MG63 (cell line): ENCODE measurements at regions not wholly inside any gene's neighbourhood (a gene's known extent, or its start where the extent isn't known, plus 50 kb on each side); places are given as distances from the start of the nearest gene placed in this dataset.

Experiments
- DNase-seq: peaks from one replicate; pipeline ENCODE4 v3.0.0-alpha.2; 2020
- H3K27me3 ChIP-seq: fragments of 250-450 bp; sonication (Bioruptor Pico); 2 replicates; pipeline ENCODE4 v1.5.1; 2020; ENCODE audit warnings: mild to moderate bottlenecking, moderate library complexity
- H3K36me3 ChIP-seq: fragments of 250-450 bp; sonication (Bioruptor Pico); 2 replicates; pipeline ENCODE4 v1.5.1; 2020; ENCODE audit warnings: mild to moderate bottlenecking, moderate library complexity
- H3K4me3 ChIP-seq: fragments of 250-450 bp; sonication (Bioruptor Pico); 2 replicates; pipeline ENCODE4 v1.5.1; 2020; ENCODE audit warnings: mild to moderate bottlenecking, moderate library complexity
- H3K9me3 ChIP-seq: fragments of 250-450 bp; sonication (Bioruptor Pico); 2 replicates; pipeline ENCODE4 v1.5.1; 2020; ENCODE audit warnings: mild to moderate bottlenecking, moderate library complexity

DNA sequence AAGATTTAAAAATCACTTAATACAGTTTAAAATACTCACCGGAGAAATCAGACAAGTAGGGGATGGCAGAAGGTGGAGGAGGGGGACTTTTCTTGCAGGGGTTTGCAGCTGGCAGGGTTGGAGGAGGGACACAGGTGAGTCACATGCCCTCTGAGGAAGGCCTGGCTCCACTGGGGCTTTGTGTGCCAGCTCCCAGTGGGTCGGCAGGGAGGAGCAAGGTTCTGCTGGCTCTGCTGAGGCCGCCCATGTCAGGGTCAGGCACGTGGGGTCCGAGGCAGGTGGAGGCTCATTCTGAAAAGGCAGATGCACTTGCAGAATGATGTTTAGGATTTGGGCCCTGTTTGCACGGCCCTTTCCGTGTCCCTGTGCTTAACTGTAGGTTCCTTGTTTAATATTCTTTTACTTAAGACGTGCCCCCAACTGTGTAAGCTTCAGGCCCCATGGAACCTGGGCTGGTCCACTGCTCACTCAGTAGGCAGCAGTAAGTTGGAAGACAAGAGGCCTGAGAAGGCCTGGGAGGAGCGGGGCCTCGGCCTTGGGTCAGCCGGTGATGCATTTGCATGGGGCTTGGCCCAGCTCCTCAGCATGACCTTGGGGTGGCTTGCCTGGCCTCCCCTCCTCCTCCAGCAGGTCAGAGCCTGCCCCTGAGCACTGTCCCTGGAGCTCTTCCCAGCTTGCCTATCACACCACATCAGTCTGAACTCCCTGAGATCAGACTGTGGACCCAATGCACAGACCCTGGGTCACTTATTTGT lies 141.0 kb downstream of the GLI2 start:
- H3K4me3 ChIP-seq, result no peak overlapping the region
- H3K36me3 ChIP-seq, result no peaks in the 10 kb centered on the region
- no peaks in the 10 kb centered on the region for H3K9me3 ChIP-seq
- H3K27me3 ChIP-seq, result no peaks in the 10 kb centered on the region
- no peak for DNase-seq

DNA sequence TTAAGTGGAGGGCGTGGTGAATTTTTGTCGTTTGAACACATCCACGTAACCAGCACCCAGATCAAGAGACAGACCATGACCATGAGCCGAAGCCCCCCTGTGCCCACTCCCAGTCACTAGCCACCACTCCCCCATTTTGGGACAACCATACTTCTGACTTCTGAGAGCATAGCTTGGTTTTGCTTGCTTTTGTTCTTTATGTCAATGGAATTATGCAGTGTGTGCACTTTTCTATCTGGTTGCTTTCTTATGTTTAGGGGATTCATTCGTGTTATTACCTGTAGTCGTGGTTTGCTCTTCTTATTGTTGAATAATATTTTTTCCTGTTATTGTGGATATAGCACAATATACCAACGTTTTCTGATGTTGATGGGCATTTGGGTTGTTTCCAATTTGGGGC lies 141.7 kb downstream of the GLI2 start:
- no peaks in the 10 kb centered on the region for H3K27me3 ChIP-seq
- DNase-seq, result no peak

DNA sequence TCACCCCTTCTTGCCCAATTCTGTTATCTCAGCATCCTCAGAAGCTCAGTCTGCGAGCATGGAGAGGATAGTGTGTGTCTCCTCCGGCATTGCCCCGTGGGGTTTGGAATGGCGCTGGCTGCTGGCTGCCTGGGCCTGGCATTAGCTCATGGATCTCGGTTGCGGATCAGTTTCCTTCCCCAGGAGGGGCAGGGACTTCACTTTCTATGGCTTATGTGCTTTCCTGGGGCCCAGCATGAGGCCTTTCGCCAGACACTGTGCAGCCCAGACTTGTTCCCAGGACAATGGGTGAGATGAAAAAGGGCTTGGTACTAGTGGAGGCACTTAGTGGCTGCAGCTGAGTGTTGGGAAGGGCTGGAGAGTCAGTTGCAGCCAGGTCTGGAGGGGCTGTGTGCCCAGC lies 143.3 kb downstream of the GLI2 start:
- Histone ChIP-seq H3K27me3 (no peaks in the 10 kb centered on the region), H3K9me3 (no peaks in the 10 kb centered on the region), H3K36me3 (no peaks in the 10 kb centered on the region), H3K4me3 (no peak overlapping the region)
- DNase-seq, result no peak

More for the DNA sequence above, 141.7 kb downstream of the GLI2 start:
- H3K9me3 ChIP-seq, result no peaks in the 10 kb centered on the region
- no peaks in the 10 kb centered on the region for H3K36me3 ChIP-seq
- H3K4me3 ChIP-seq, result no peak overlapping the region

DNA sequence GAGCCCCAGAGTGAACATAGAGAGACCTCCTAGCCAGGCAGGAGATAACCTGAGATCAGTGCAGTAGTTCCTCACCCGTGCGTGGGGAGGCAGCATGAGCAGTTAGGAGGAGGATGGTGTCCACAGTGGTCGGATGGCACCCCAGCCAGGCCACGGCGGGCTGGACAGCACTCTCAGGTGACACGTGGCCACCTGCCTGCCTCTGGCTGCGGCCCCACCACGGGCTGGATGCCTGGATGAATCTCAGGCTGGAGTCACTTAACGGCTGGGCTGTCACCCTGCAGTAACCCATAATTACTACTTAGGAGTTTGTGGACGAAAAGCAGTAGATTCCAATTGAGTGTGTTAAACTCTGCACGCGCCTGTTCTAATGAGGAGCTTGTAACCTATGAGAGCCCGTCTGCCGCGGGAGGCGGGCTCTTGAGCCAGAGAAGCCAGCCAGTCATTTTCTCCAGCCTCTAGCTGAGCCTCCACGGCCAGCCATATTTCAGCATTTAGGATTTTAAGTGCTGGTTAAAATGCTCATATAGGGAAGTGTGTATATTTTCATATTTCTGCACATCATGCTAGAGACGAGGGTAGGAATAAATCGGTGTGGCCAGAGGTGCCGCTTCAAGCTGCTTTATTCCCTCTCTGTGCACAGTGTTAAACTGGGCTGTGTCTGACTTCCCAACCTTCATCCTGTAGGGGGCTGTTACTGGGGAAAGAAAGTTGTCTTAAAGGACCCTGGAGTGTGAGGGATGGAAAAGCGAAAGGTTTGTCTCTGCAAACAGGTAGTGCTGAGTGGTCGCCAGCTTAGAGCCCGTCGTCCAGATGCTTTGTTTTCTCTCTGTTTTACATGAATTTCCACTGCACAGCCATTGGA lies 144.0 kb downstream of the GLI2 start:
- no peaks in the 10 kb centered on the region for H3K9me3 ChIP-seq
- no peaks in the 10 kb centered on the region for H3K36me3 ChIP-seq
- H3K27me3 ChIP-seq, result no peaks in the 10 kb centered on the region
- peak; percentile 35 for DNase-seq
- H3K4me3 ChIP-seq, result no peak overlapping the region

DNA sequence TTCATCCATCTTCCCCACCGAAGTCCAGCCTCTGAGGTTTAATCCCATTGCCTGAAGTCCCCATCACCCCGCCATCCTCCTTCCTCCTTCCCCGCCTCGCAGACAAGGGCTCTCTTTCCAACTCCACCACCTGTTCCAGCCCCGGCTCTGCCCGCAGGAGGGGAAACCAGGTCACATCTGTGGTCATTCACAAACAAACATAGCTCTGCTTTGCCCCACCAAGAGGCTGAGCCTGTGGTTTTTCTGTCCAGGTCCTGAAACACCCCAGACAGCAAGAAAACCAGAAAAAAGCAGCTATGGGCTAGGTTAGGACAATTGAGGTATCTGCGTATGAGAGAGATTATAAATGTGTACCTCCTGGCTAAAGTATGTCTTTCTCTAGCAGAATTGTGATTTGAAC lies 144.7 kb downstream of the GLI2 start:
- DNase-seq, result no peak
- no peak overlapping the region for H3K4me3 ChIP-seq
- no peaks in the 10 kb centered on the region for H3K9me3 ChIP-seq
- H3K27me3 ChIP-seq, result no peaks in the 10 kb centered on the region
- no peaks in the 10 kb centered on the region for H3K36me3 ChIP-seq

DNA sequence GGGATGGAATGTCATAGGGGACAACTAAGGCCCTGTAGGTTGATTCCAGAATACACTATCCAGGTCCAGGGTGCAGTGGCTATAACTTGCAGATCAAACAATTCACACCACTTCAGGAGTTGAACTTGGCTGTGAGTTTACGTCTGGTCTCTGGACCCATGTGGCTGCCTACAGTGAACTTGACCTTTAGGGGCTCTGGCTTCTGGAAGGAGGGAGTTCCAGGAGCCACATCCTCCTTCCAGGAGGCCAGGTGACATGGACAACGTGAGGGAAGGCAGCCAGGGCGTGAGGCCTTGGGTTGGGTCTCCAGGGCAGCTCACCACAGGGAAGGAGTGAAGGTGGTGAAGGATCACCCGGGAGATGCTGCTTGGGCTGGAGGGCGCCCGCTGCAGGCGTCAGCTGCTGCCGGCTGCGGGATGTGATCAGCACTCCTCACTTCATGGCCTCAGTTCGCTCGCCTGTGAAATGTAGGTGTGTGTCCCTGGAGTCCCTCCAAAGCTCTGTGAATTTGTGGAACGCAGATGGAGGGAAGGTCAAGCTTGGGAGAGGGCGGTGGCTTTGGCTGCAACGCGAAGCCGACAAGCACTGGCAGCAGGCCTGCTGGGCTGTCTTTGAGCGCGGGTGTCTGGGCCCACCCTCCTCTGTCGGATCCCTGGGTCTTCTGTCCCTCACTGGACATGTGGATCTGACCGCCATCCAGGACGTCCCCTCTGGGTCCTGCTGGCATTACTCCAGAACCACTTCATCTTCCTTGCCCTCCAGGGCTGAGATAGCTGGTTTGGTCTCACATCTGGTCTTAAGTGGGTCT lies 146.5 kb downstream of the GLI2 start:
- DNase-seq, result no peak
- H3K9me3 ChIP-seq, result no peaks in the 10 kb centered on the region
- H3K4me3 ChIP-seq, result no peak overlapping the region
- no peaks in the 10 kb centered on the region for H3K36me3 ChIP-seq
- H3K27me3 ChIP-seq, result no peaks in the 10 kb centered on the region

DNA sequence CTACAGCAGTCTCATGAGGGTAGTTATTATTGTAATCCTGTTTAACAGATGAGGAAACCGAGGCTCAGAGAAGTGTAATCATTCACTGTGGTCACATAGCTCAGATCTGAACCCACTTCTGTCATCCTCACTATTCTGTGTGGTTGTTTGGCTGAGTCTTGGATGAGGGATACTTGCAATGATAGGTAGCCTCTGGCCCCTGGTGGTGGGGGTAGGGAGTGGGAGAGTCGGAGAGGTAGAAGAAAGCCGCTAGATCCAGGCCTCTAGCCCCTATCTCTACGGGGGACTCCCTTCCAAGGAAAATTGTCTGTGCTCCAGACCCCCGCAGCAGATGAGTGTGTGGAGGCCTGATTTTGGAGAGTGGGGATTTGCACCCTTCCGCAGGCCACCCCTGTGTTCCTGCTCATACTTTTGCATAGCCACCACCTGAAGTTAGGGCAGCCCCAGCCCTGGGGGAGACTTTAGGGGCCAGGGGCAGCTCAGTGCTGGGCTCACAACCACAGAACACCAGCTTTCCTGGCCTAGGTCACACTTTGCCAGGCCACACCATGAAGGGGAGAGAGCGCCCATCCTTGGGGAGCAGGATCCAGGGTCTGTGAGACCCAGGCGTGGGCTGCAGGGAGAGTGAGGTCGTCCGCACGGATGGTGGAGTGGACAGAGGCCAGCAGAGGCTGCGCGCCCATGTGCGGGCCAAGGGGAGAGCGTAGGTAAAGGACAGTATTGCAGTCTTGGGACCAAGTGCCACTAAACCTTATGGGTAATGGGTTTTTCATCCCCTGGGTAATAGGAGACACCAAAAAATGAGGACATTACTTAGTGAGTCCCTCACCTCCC lies 148.2 kb downstream of the GLI2 start:
- Histone ChIP-seq H3K27me3 (no peaks in the 10 kb centered on the region), H3K36me3 (no peaks in the 10 kb centered on the region), H3K4me3 (no peak overlapping the region), H3K9me3 (no peaks in the 10 kb centered on the region)
- no peak for DNase-seq

DNA sequence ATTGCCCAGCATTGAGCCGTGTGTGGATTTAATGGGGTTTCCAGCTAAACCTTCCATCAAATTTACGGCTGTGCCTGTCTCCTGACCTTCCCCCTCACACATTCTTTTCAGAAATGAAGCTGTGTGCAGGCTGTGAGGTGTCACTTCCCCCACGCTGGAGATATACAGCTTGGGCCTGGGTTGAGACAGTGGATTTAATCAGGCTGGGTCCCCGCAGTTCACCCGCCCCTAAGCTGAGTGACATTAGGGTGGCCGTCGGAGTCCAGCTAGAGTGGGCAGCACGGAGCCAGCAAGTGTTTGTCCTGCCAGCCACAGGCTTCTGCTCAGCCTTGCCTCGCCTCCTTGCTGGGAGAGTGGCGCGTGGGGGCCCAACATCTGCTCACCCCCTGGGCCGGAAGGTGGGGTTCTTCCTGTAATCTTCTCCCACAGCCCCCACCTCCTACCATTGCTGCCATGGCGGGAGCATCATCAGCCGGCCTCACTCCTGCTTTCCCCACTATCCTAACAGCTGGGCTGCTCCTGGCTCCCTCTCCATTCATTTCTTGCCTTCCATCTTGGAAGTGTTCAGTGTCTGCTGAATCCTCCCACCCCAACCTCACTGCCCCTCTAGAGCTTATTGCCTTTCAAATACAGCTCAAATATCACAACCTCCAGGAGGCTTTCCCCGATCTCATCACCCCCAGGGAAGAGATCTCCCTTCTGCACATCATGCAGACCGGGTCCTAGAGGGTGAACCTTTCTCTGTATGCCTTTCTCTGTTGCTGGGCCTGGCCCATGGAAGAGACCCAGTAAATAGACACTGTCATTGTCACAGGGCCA lies 149.0 kb downstream of the GLI2 start:
- H3K36me3 ChIP-seq, result no peaks in the 10 kb centered on the region
- no peaks in the 10 kb centered on the region for H3K9me3 ChIP-seq
- no peak overlapping the region for H3K4me3 ChIP-seq
- no peaks in the 10 kb centered on the region for H3K27me3 ChIP-seq
- DNase-seq, result no peak

DNA sequence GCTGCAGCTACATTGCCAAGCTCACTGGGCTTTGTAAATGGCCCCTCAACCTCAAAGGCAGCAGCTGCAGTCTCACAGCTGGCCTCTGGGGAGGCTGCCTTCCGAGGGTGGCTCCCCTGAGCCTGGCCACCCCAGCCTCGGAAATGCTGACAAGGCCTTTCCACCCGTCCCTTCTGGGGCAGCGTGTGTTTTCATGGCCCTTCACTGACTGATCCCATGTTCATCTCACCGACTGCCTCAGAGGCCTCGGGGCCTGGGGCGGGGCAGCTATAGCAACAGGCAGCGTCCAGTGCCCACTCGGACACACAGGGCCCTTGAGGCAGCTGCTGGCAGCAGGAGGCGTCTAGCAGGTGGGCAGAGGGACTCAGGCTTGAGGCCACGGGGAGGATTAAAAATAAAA lies 149.7 kb downstream of the GLI2 start:
- Histone ChIP-seq H3K27me3 (no peaks in the 10 kb centered on the region), H3K36me3 (no peaks in the 10 kb centered on the region), H3K4me3 (no peak overlapping the region), H3K9me3 (no peaks in the 10 kb centered on the region)
- no peak for DNase-seq

DNA sequence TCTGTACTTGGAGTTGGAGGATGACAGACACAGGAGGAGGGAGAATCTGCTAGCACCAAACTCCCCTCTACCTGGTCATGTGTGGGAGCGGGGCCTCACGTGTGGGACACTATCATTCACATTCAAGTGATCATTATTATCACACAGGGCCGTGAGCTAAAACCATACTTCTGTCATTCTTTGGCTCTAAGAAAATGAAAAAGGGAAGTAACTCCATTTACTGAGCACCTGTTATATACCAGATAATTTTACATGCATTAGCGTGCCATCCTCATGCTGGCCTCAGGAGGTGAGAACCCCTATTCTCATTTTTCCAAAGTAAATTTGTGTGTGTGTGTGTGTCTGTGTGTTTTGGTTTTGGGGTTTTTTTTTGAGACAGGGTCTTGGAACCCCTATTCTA lies 150.1 kb downstream of the GLI2 start:
- Histone ChIP-seq H3K9me3 (no peaks in the 10 kb centered on the region), H3K4me3 (no peak overlapping the region), H3K27me3 (no peaks in the 10 kb centered on the region), H3K36me3 (no peaks in the 10 kb centered on the region)
- no peak for DNase-seq

DNA sequence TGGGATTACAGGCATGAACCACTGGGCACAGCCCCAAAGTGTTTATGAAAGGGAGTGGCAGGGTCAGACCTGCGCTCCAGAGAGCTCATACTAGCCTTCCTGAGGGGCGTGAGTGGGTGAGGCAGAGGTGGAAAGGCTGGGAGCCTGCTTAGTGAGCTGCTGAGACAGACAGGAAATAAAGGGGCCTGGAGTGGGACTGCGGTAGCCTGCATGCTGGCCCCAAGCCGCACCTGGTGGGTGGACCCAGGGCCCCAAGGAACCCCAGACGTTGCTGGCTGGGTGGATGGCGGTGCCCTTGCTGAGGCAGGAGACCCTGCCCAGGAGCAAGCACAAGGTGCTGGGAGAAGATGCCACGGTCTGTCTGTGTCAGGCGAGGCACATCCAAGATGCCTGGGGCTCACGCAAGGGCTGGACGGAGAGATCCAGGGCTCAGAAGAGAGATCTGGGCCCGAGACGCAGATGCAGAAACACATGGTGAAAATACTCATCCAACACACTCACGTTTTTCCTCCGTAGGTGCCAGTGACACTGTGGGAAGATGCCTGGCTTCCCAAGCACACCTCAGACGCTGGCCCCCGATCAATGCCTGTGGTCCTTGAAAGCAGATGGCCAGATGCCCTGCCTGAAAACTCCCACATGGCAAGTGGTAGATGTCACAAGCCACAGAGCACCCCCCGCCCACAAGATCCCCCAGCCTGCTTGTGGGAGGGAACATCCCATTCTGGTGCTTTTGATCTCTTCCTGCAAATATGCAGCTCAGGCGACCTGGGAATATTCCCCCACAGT lies 151.1 kb downstream of the GLI2 start:
- no peaks in the 10 kb centered on the region for H3K27me3 ChIP-seq
- no peak for DNase-seq
- H3K36me3 ChIP-seq, result no peaks in the 10 kb centered on the region
- no peak overlapping the region for H3K4me3 ChIP-seq
- no peaks in the 10 kb centered on the region for H3K9me3 ChIP-seq

DNA sequence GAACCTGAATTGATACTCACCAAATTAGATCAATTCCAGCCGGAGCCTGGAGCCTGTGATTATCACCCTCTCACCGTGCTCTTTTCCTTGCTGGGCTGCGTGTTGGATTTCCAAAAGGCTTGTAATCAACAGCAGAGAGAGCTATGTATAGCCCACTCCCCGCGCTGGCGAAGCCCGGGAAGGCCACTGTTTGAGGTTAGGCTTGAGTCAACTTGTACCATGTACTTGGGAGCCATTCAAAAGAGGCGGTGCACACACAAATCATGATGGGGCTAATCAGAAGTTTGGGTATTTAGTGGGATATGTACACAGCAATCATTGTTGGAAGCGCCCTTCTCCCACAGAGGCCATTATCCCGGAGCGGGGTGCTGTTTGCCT lies 151.6 kb downstream of the GLI2 start:
- no peak for DNase-seq
- H3K36me3 ChIP-seq, result no peaks in the 10 kb centered on the region
- H3K27me3 ChIP-seq, result no peaks in the 10 kb centered on the region
- no peak overlapping the region for H3K4me3 ChIP-seq
- H3K9me3 ChIP-seq, result no peaks in the 10 kb centered on the region

DNA sequence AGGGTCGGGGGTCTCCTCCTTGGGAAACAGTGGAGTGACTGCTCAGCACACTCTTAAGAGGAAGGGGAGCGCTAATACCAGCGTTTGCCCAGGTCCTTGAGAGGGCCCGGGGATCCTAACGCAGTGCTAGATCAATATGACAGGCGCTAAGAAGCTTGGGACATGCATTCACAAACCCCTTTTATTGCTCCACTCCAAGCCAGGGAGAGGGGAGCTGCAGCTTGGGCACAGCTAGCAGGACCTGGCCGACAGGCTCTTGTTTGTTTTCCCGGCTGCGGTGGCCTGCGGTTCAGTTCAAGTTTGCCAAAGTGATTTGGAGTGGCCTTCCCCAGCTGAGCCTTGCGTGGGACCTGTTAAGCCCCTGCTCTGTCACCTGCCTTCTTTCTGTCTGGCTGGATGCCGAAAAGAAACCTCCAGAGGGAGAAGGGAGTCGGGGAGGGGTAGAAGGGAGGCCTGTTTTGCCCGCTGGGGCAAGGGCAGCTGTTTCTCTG lies 152.1 kb downstream of the GLI2 start:
- Histone ChIP-seq H3K27me3 (no peaks in the 10 kb centered on the region), H3K9me3 (no peaks in the 10 kb centered on the region), H3K36me3 (no peaks in the 10 kb centered on the region), H3K4me3 (no peak overlapping the region)
- no peak for DNase-seq

DNA sequence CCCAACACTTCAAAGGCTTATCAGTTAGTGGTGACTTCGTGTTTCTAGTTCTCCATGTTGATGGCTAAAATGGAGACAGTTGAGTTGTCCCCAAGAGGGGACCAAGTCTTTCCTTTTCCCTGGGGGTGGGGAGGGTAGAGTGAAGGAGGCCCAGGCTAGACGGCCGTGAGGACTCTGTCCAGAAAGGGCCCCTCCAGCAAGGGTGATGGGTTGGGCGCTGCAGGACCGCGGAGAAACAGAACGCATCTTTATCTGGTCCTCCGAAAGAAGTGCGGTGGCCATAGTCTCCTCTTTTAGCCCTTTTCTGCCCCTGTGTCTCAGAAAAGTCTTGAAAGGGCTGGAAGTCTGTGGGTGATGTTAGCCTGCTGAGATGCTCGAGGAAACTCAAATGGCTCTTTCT lies 153.2 kb downstream of the GLI2 start:
- Histone ChIP-seq H3K27me3 (no peaks in the 10 kb centered on the region), H3K4me3 (no peak overlapping the region), H3K36me3 (no peaks in the 10 kb centered on the region), H3K9me3 (no peaks in the 10 kb centered on the region)
- no peak for DNase-seq

DNA sequence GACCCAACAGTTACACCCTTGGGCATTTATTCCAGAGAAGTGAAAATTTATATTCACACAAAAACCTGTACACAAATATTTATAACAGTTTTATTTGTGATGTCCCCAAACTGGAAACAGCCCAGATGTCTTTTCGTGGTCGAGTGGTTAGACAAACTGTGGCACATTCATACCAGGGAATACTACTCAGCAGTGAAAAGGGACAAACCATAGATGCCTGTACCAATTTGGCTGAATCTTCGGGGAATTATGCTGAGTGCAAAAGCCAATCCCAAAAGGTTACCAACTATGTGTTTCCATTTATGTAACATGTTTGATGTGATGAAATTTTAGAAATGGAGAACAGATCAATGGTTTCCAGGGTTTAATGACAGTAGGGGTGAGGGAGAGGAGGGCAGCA lies 154.3 kb downstream of the GLI2 start:
- no peak for DNase-seq
- Histone ChIP-seq H3K27me3 (no peaks in the 10 kb centered on the region), H3K36me3 (no peaks in the 10 kb centered on the region), H3K4me3 (no peak overlapping the region), H3K9me3 (no peaks in the 10 kb centered on the region)
